ENCODE measurements at regions not wholly inside any gene's neighbourhood (a gene's known extent, or its start where the extent isn't known, plus 50 kb on each side); places are given as distances from the start of the nearest gene placed in this dataset.

DNA sequence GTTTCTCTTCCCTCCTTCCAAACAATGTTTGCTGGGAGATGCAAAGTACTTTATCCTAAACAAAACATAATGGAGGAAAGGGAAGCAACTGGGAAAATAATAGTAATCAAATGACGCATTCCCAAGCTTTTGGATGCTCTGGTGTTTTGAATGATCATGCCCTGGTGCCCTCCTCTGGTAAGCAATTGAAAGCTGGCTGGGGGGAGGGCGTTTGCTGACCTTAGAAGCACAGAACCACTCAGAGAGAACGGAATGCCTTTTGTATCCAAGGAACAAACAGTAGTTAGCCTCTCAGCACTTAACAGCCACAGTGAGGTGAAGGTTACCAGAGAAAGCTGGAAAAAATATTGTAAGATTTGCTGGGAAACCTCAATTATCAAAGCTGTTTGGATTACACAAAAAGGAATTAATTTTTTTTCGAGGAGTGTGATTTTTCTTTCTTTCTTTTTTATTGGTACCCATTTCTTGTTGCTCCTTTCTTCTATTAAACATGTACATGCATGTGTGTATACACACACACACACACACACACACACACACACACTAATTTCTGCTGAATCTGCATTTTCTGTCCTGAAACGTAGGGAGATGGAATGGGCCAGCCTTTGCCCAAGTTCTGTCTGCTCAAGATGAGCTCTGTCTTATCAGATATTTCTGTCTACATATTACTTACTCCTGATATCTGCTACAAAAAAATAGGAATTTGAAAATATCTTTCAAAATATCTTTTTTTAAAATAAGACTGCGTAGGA, 155.8 kb upstream of the IGFBP7 start:
- peaks cover 2% of the 10 kb centered on the region for H3K9me3 Mint-ChIP-seq
- no peaks in the 10 kb centered on the region for H3K36me3 Mint-ChIP-seq
- ATAC-seq (ENCODE audit: low read depth) (no peak), DNase-seq (no peak)
- no peaks in the 10 kb centered on the region for H3K27me3 Mint-ChIP-seq
- no peak overlapping the region for H3K4me3 Mint-ChIP-seq
- H3K27ac Mint-ChIP-seq = no peak overlapping the region
- H3K4me1 Mint-ChIP-seq = no peaks in the 10 kb centered on the region
- POLR2A ChIA-PET = no interaction called here

DNA sequence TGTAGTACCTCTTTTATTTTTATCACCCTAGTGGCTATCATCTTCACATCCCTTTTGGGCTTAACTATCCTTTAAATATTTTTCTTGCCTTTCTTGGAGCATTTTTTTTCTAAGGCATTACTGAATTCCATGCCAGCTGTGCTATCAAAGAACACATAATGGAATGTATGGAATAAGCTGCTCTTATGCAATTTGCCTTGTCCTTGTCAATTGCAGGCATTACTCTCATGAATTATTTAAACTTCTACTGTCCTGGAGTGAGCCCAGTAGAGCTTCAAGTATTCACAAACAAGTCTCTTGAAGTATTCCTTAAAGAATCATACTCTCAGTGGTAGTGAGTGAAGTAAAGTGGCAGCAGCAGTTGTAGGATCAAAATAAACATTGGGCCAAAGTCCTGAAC, 144.6 kb upstream of the IGFBP7 start:
- no peak overlapping the region for H3K27ac Mint-ChIP-seq
- no peak overlapping the region for H3K4me3 Mint-ChIP-seq
- no peaks in the 10 kb centered on the region for H3K9me3 Mint-ChIP-seq
- POLR2A ChIA-PET = no interaction called here
- no peaks in the 10 kb centered on the region for H3K36me3 Mint-ChIP-seq
- no peak for DNase-seq
- no peaks in the 10 kb centered on the region for H3K27me3 Mint-ChIP-seq
- ATAC-seq (ENCODE audit: low read depth) = no peak
- no peaks in the 10 kb centered on the region for H3K4me1 Mint-ChIP-seq

DNA sequence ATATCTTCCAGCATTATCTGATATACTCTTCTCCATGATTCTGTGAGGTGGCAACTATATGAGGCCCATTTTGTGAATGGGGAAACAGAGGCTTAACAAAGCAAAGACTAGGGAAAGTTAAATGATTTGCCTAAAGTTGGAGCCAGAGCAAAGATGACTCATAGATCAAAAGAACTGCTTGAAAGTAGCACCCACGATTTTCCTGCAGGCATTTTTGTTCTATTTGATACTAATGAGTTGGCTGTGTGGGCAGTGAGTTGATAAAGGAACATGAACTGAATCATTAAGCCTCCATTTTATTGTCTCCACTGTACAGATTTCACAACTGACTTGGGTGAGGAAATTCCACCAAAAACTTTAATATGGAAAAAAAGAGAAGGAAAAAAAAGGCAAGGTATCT, 138.9 kb upstream of the IGFBP7 start:
- H3K4me1 Mint-ChIP-seq = no peaks in the 10 kb centered on the region
- no peak overlapping the region for H3K4me3 Mint-ChIP-seq
- no peak overlapping the region for H3K27ac Mint-ChIP-seq
- ATAC-seq (ENCODE audit: low read depth) (no peak), DNase-seq (no peak)
- H3K9me3 Mint-ChIP-seq = no peaks in the 10 kb centered on the region
- POLR2A ChIA-PET = no interaction called here
- no peaks in the 10 kb centered on the region for H3K36me3 Mint-ChIP-seq
- no peaks in the 10 kb centered on the region for H3K27me3 Mint-ChIP-seq

DNA sequence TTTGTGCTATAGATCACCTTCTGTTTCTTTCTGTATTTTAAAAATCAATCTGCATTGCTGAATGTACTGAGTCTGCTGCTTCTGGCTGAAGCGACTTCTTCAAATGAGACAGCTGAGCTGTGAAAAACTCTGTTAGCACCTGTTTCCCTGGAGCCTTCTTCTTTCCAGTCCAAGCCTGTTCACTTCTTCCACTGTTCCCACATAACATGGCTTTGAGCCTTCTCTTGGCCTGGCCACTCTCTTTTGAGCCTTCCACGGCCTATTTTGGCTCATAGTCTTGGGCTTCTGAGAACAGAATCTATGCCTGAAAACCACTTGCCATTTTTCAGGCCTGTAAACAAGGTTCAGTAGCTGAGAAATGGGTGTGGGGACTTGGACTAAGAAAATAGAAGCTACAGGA, 132.9 kb upstream of the IGFBP7 start:
- no peaks in the 10 kb centered on the region for H3K27me3 Mint-ChIP-seq
- H3K9me3 Mint-ChIP-seq = no peaks in the 10 kb centered on the region
- ATAC-seq (ENCODE audit: low read depth) = no peak
- no peak for DNase-seq
- H3K4me3 Mint-ChIP-seq = no peak overlapping the region
- POLR2A ChIA-PET = no interaction called here
- no peak overlapping the region for H3K27ac Mint-ChIP-seq
- no peaks in the 10 kb centered on the region for H3K36me3 Mint-ChIP-seq
- no peaks in the 10 kb centered on the region for H3K4me1 Mint-ChIP-seq

DNA sequence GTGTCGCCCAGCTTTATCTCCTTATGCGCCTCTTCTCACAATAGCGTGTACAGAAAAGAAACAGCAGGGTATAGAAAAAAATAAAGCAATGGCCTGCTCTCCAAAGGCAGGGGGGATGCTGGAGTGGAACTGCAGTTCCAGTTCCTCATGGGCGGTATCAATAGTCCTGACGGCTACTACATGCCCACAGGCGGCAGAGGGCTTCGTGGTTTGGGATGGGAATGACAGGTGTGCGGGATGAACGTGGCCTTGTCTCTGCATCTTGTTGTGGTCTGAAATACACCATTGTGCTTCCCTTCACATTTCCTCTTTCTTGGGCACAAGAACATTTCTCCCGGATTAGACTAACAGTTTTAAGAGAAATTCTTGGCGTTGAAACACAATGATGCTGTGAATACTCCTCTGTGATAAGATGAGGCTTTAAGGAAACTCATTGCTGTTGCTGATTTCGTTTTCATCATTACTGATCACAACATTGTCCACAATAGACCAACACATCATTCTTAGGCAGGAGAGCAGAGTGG, 124.1 kb upstream of the IGFBP7 start:
- H3K27ac Mint-ChIP-seq = no peak overlapping the region
- POLR2A ChIA-PET = no interaction called here
- DNase-seq = no peak
- H3K36me3 Mint-ChIP-seq = no peaks in the 10 kb centered on the region
- H3K9me3 Mint-ChIP-seq = no peaks in the 10 kb centered on the region
- no peaks in the 10 kb centered on the region for H3K4me1 Mint-ChIP-seq
- no peak for ATAC-seq (ENCODE audit: low read depth)
- H3K27me3 Mint-ChIP-seq = no peaks in the 10 kb centered on the region
- no peak overlapping the region for H3K4me3 Mint-ChIP-seq

DNA sequence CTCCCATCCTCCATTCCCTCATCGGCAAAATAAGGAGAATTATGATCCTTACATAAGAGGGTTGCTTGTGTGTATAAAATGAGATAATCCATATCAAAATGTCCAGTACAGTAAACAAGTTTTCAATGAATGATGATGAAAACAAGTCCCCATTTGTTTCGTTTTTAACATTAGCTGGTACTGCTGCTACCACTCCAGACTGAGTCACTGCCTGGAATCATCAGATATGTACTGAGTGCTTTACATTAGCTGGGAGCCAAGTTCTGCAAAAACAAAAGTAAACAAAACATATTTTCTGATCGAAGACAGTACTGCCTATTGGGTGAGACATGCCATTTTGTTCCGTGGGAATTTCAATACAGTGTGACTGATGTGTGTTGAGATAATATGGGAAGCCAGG, 123.2 kb upstream of the IGFBP7 start:
- DNase-seq (no peak), ATAC-seq (ENCODE audit: low read depth) (no peak)
- POLR2A ChIA-PET = no interaction called here
- Mint-ChIP-seq H3K27me3 (no peaks in the 10 kb centered on the region), H3K36me3 (no peaks in the 10 kb centered on the region), H3K9me3 (no peaks in the 10 kb centered on the region), H3K4me1 (no peaks in the 10 kb centered on the region), H3K27ac (no peak overlapping the region), H3K4me3 (no peak overlapping the region)

DNA sequence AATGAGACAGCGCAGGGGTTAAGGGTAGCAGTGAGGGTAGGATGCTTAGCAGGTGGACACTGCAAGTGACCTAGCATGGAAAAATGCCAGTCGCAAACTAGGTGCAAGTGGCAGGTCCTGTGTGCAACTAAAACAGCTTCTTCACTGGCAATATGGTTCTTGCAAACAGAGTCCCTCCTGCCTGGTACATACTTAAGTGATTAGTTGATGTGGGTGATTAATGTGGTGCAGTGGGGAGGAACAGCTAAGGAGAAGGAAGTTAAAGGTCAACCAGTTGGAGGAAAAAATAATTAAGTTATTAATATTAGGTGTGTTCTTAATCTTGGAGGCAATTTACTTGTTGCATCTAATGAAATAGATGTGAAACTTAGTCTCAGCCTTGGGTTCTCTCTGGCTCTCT, 121.6 kb upstream of the IGFBP7 start:
- POLR2A ChIA-PET = no interaction called here

DNA sequence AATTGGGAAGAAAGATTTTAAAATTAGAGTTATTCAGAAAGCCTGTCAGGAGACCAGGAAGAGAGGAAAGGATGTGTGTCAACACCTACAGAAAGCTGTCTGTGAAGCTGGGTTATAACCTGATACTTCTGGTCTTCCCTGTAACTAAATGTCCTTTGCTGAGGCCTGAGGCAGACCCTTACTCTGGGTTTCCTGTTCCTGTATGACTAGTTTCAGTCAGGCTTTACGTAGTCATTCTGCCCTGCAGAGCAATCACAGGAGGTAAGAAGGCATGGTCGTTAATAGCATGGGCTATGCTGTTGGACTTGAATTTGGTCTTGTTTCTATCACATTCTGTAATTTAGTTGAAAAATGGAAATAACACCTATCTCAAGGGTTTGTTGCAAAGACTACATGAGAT, 110.5 kb upstream of the IGFBP7 start:
- Mint-ChIP-seq H3K4me3 (no peak overlapping the region), H3K4me1 (no peaks in the 10 kb centered on the region), H3K9me3 (no peaks in the 10 kb centered on the region), H3K27ac (no peak overlapping the region), H3K36me3 (no peaks in the 10 kb centered on the region), H3K27me3 (no peaks in the 10 kb centered on the region)
- POLR2A ChIA-PET = no interaction called here
- no peak for DNase-seq
- no peak for ATAC-seq (ENCODE audit: low read depth)

More for the DNA sequence above, 121.6 kb upstream of the IGFBP7 start:
- no peaks in the 10 kb centered on the region for H3K4me1 Mint-ChIP-seq
- H3K27me3 Mint-ChIP-seq = no peaks in the 10 kb centered on the region
- H3K9me3 Mint-ChIP-seq = no peaks in the 10 kb centered on the region
- DNase-seq (no peak), ATAC-seq (ENCODE audit: low read depth) (no peak)
- no peak overlapping the region for H3K27ac Mint-ChIP-seq
- no peaks in the 10 kb centered on the region for H3K36me3 Mint-ChIP-seq
- H3K4me3 Mint-ChIP-seq = no peak overlapping the region

DNA sequence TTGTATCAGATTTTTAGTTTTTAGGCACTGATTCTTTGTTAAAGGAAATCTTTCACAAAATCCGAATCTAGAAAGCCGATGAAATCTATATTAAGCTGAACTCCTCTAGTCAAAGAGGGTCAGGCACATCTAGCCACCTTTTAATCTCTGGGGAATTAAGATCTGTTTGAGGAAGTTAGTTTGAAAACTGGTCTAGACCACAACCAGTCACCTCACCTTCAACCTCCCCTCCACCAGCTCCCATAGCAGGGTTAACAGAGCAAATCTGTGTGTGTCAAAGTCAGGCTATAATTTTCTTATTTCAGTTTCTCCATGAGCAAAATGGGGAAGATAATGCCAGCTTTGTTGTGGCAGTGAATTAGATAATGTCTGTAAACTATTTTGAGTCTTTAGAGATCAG, 110.0 kb upstream of the IGFBP7 start:
- Mint-ChIP-seq H3K9me3 (no peaks in the 10 kb centered on the region), H3K4me3 (no peak overlapping the region), H3K27ac (no peak overlapping the region), H3K4me1 (no peaks in the 10 kb centered on the region), H3K27me3 (no peaks in the 10 kb centered on the region), H3K36me3 (no peaks in the 10 kb centered on the region)
- DNase-seq (no peak), ATAC-seq (ENCODE audit: low read depth) (no peak)
- POLR2A ChIA-PET = no interaction called here

DNA sequence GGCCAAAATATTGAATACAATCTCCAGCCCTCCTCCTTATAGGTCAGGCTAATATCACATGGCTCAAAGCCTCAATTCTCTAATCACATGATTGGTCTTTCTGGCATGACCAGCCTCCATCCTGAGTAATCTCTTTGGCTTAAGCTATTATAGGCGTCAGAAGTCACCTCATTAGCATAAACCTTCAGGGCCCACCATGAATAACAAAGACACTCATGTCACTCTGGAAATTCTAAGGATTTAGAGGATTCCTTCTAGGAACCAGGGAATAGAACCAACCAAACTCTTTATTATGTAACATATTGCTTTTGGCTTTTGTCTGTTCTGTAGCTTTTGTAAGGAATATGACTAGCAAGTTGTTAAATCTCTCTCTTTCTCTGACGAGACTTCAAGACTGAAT, 109.2 kb upstream of the IGFBP7 start:
- POLR2A ChIA-PET = no interaction called here
- H3K27ac Mint-ChIP-seq = no peak overlapping the region
- no peak for ATAC-seq (ENCODE audit: low read depth)
- H3K4me3 Mint-ChIP-seq = no peak overlapping the region
- H3K36me3 Mint-ChIP-seq = no peaks in the 10 kb centered on the region
- H3K27me3 Mint-ChIP-seq = no peaks in the 10 kb centered on the region
- no peaks in the 10 kb centered on the region for H3K4me1 Mint-ChIP-seq
- DNase-seq = no peak
- H3K9me3 Mint-ChIP-seq = no peaks in the 10 kb centered on the region

DNA sequence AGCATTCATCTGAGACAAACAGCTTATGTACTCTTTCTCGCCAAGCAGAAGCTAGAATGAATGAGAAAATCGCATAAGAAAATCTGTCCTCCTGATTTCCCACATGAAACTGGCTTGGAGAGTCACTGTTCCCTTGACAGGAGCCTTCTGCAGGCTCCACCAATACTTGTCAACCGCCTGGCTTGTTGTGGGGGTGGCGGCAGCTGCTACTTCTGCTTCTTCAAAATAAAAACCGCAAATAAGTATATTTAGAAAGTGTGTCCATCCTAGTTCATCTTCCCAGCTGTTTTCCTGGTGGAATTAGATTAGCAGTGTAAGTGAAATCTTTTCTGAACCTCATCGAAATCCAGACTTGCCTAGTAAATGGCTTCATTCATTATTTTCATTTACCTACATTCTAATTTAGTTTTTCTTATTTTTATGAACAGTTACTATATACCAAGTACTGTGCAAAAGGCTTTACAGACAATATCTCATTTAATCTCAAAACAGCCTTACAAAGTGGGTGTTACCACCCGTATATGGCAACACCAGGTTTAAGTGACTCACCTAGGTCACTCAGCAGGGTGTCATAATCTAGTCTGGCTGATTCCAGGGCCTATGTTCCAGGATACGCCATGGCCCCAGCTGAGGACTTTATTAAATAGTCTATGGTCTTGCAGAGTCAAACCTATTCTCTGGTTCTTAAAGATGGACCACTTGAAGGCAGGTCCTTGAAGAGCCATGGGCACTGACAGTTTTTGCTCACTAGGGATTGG, 104.6 kb upstream of the IGFBP7 start:
- H3K4me3 Mint-ChIP-seq = no peak overlapping the region
- no peak overlapping the region for H3K27ac Mint-ChIP-seq
- no peaks in the 10 kb centered on the region for H3K27me3 Mint-ChIP-seq
- no peaks in the 10 kb centered on the region for H3K36me3 Mint-ChIP-seq
- no peaks in the 10 kb centered on the region for H3K9me3 Mint-ChIP-seq
- POLR2A ChIA-PET = no interaction called here
- no peaks in the 10 kb centered on the region for H3K4me1 Mint-ChIP-seq
- DNase-seq (no peak), ATAC-seq (ENCODE audit: low read depth) (no peak)

DNA sequence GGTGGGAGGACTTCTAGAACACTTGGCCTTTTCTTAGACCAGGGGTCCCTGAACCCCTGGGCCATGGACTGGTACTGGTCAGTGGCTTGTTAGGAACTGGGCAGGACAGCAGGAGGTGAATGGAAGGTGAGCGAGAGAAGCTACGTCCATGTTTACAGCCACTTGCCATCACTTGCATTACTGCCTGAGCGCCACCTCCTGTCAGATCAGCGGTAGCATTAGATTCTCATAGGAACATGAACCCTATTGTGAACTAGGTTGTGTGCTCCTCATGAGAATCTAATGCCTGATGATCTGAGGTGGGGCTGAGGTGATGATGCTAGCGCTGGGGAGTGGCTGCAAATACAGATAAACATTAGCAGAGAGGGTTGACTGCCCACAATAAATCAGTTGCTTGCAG, 100.9 kb upstream of the IGFBP7 start:
- DNase-seq (no peak), ATAC-seq (ENCODE audit: low read depth) (no peak)
- no peaks in the 10 kb centered on the region for H3K9me3 Mint-ChIP-seq
- H3K4me1 Mint-ChIP-seq = no peaks in the 10 kb centered on the region
- H3K4me3 Mint-ChIP-seq = no peak overlapping the region
- no peaks in the 10 kb centered on the region for H3K36me3 Mint-ChIP-seq
- H3K27me3 Mint-ChIP-seq = no peaks in the 10 kb centered on the region
- POLR2A ChIA-PET = no interaction called here
- no peak overlapping the region for H3K27ac Mint-ChIP-seq

DNA sequence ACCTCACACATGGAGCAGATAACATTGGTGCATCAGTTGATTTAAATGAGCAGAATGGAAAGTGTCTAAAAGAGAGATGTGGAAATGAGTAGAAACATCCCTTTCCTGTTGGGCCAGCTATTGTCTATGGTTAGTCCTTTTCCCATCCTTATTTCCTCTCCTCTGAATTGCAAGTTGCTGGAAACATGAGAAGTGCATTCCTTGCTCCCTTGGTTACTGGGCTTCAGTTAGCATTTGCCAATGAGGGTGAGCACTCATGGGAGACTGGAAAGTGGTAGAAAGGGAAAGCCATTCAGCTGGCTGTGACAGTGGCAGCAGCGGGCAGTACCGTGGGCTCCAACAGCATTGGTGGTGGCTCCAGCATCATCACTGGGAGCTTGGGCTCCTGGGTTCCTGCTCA, 96.0 kb upstream of the IGFBP7 start:
- no peak for ATAC-seq (ENCODE audit: low read depth)
- H3K27me3 Mint-ChIP-seq = peaks cover 2% of the 10 kb centered on the region
- POLR2A ChIA-PET = no interaction called here
- DNase-seq = no peak
- no peaks in the 10 kb centered on the region for H3K36me3 Mint-ChIP-seq
- no peak overlapping the region for H3K27ac Mint-ChIP-seq
- no peak overlapping the region for H3K4me3 Mint-ChIP-seq
- no peaks in the 10 kb centered on the region for H3K9me3 Mint-ChIP-seq
- no peaks in the 10 kb centered on the region for H3K4me1 Mint-ChIP-seq

DNA sequence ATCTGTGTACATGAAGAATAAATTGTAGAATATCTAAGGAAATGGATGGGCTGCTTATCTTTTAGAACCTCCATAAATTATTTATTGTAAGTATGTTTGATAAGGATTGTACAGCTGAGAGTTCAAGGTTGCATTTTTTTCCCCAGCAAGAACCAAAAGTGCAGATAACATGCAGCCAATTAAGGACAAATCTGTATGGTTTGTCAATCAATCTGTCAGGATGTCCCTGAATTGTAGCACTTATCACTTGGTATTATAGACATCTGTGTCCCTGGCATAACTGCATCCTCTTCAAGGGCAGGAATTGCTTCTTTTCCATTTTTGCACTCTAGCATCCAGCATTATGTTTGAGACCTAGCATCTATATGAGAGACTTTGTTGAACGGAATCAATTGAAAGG, 95.4 kb upstream of the IGFBP7 start:
- DNase-seq = no peak
- POLR2A ChIA-PET = no interaction called here
- no peaks in the 10 kb centered on the region for H3K4me1 Mint-ChIP-seq

More for the DNA sequence above, 95.4 kb upstream of the IGFBP7 start:
- H3K36me3 Mint-ChIP-seq = no peaks in the 10 kb centered on the region
- no peaks in the 10 kb centered on the region for H3K9me3 Mint-ChIP-seq
- H3K27ac Mint-ChIP-seq = no peak overlapping the region
- peaks cover 2% of the 10 kb centered on the region for H3K27me3 Mint-ChIP-seq
- no peak for ATAC-seq (ENCODE audit: low read depth)
- no peak overlapping the region for H3K4me3 Mint-ChIP-seq

All from activated naive CD8-positive, alpha-beta T cell treated with anti-CD3 and anti-CD28 coated beads, Interleukin-2, amount 10 ng/mL, durations not matched to agents 7 days and 5 days (primary cell).